Epidermal melanocyte (primary cell): ENCODE measurements at regions not wholly inside any gene's neighbourhood (a gene's known extent, or its start where the extent isn't known, plus 50 kb on each side); places are given as distances from the start of the nearest gene placed in this dataset.
"Not testable (repeated sequence)": the region's sequence is repeated elsewhere in the genome, so short reads cannot be mapped to it uniquely, and the experiment has no call there.

Source experiments
- DNase-seq: peaks from one replicate; pipeline ENCODE4 v3.0.0; 2011; ENCODE audit warnings: low spot score; ENCODE audit not compliant: insufficient read length

- DNase-seq: no peak
These were observed 197.7 kb downstream of the BCAS1 start for GRCh38 chr20:53872561-53873229.

- DNase-seq: no peak
These were observed 198.3 kb downstream of the BCAS1 start for GRCh38 chr20:53872081-53872541.

DNA sequence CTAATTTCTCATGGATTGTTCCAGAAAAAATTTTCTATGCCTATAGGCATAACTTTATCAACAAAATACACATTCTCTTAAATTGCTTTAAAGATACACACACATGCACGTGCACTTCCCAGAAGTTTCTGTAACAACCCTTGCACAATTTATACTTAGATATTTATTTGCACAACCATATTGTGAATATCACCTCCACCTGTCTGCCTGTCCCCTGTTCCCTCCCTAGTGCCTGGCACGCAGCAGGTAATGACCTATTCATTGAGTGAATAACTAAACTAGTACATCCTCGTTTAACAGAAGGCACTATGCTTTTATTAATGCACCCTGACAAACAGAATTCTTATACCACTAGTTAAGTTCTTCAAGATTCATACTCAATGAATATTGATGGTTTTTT, 198.9 kb downstream of the BCAS1 start:
- DNase-seq: no peak

GRCh38 chr20:53870426-53871315, 199.7 kb downstream of the BCAS1 start:
- DNase-seq: no peak

DNA sequence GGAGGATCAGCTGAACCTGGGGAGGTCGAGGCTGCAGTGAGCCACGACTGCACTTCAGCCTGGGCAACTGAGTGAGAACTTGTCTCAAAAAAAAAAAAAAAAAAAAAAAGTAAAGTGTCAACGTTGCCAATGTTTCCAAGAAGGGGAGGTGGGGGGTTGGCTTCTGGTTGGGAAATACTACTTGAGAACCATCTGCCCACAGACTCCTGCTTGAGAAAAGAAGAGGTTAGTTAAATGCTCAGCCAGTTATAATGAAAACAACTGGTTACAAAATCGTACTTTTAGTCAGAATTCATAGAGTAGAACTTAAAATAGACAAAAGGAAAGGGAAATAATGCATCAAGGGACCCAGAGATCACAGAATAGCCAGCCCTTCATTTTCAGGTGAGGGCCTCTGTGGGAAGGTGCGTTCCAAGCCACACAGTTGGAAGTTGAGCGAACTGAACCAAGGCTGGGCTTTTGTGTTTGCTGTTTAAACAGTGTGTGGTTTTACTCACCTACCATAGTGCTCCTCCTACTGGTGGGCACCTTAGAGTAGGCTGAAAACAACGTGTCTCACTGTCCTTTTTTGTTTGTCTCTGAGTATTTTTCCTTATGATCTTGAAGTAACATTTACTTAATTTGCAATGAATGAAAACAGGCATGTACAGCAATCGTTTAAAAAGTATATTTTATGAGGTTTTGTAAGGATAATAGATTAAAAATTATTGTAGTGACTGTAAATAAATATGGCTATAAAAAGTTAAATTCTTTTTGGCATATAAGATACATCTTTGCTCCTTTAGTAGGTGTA, 200.7 kb downstream of the BCAS1 start:
- no peak for DNase-seq

- DNase-seq: no peak
These were observed 202.5 kb downstream of the BCAS1 start for GRCh38 chr20:53867741-53868351.

- no peak for DNase-seq
These were observed 203.3 kb downstream of the BCAS1 start for GRCh38 chr20:53866794-53867740.

DNA sequence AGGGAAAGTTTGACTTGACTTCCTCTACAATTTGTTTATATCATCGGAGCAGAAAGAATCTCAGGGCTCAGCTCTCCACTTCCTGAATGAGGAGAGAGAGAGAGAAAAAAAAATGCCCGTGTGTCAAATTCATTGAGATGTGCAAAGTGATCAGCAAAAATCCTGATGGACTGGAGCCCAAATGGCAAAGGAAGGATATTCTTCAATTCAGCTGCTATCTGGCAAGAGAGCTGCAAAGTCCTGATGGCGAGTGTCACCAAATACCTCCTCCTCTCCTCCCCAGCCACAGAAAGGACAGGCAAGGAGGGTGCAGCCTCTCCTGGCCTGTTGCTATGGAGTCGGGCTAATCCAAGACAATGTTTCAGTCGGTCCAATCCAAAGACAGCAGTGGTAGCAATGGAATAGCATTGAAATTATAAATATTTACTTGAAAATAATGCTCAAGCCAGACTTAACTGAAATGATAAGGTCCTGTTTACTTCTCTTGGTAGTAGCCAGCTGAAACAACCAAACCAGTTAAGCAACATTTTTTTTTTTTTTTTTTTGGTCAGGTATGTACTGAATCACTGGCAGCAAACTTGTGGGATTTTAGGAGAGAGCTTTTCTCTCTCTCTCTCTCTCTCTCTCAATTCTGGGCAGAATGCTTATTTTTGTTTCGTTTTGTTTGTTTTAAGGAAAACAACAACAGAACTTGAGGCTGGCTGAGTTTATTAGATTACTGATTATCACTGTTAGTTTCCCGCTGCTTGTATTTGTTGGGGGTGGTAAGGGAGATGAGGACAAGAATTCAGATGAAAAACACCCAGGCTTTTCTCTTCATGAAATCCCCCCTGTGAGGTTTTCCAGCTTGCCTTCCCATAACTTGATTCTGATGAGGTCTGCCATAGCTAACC, 204.2 kb downstream of the BCAS1 start:
- DNase-seq: no peak

DNA sequence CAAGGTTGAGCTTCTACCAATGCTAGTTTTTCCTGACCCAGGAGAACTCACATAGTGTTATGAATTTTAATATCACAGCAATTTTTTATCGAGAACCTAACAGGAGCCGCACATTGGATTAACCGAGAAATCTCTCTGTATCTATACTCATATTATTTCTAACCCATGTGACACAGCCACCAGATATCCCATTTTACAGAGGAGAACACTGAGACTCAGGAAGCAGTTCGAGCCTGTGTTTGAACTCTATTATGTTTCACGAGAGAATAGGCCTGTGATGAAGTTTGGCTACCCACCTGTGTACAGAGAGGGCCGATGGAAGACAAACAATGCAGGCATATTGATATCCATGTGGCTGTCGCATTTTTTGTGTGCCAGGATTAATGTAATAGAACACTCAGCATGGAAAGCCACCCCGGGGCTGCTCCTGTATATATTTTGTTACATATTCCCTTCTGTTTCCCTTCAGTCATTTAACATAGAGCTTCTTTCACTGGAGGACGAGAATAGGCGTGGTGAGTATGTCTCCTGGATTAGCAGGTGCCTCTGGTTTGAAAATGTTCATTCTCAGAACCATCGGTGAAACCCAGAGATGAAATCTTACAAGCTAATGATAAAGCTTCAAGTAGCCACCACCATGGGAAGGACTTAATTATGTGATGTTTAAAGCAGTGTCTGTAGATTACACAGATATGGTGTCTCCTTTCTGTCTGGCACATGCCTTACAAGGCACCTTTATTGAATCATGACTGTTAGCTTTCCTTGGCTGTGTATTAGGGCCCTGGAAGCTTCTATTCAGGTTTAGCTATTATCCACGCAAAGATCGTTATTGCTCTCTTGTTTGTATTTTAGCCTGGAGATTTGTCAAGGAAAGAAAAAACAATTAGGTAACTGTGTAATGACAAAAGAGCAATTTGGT, 205.4 kb downstream of the BCAS1 start:
- DNase-seq: not testable (repeated sequence)

DNA sequence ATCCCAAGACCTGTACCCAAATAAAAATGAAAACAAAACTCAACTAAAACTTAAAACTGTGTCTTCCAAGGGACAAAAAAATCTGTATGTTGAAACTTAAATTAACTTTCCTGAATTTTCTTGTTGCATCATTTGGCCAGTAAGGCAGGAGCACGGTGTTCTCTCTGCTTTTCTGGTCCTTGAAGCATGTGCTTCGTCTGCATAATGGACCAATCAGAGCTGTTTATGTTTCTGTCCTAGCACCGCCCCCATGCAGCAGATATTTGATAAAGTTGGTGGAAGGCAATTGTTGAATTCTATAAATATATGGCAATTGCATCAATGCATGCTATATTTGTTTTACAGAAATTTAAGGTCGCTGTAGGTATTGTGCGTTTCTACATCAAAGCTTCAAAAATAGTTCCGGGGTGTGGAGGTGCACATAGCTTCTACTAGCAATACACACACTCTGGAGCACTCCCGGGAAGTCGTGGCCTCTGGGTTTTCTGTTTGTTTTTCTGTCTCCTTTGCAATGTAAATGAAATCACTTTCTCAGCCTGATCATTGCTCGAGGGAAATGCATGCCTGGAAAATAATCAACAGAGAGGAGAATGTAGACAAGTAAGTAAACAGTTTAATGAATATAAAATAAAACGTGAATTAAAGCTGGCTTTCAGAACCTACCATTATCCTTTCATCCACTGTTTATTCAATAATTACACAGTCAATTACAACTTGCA, 206.3 kb downstream of the BCAS1 start:
- DNase-seq: not testable (repeated sequence)

DNA sequence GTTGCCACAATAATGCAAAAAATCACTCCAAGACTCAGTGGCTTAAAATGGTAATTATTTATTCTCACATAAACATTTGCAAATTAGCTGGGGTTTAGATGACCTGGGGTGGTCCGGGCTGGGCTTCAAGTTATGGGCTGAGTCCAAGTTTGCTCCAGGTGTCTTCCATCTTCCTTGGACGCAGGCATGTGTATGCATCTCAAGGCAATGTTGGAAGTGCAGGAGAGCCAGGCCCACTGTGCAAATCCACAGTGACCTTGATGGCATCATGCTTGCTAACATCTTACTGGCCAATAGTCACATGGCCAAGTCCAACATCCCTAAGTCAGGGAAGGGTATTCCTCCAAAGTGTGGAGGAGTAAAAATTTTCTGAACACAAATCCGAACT, 206.9 kb downstream of the BCAS1 start:
- DNase-seq: not testable (repeated sequence)

DNA sequence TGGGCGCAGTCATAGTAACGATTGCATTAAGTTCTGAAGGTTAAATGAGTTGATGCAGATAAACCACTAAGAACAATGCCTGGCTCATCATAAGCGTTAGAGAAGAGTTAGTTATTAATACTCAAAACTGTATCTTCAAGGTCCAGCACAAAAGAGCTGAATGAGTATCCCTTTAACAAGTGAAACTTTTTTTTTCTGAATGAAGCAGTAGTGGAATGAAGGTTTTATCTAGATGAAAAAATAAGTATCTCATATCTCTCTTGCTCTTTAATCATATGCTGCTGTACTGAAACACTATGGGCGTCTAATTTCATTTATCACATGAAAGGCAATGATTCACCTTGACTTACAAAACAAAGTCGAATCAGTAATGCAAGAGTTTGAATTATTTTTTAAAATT, 207.4 kb downstream of the BCAS1 start:
- not testable (repeated sequence) for DNase-seq

DNA sequence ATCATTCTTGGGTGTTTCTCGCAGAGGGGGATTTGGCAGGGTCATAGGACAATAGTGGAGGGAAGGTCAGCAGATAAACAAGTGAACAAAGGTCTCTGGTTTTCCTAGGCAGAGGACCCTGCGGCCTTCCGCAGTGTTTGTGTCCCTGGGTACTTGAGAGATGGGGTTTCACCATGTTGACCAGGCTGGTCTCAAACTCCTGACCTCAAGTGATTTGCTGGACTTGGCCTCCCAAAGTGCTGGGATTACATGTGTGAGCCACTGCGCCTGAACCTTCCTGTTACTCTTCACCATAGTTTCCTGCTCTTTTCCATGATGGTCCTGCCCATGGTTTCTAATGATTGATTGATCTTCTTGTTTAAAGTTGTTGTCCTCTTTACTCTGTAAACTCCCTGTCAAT, 207.9 kb downstream of the BCAS1 start:
- DNase-seq: not testable (repeated sequence)

DNA sequence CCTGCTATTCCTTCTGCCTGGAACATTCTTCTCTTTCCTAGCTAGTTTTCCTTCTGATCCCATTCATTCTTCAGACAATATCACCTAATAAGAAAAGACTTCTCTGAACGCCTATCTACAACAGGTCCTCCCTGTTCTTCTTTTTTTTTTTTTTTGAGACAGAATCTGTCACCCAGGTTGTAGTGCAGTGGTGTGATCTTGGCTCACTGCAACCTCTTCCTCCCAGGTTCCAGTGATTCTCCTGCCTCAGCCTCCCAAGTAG, 208.3 kb downstream of the BCAS1 start:
- not testable (repeated sequence) for DNase-seq

DNA sequence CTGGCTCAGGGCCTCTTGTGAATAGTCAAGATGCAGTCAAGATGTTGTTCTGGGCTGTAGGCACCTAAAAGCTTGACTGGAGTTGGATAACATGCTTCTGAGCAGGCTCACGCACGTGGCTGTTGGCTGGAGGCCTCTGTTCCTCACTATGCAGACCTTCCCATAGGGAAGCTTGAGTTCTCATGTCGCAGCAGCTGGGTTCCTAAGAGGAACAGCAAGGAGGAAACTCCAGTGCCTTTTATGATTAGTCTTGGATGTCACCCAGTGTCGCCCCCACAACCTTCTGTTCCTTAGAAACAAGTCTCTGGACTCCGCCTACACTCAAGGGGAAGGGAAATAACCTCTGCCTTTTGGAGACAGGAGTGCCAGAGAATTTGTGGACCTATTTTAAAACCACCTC, 210.7 kb downstream of the BCAS1 start:
- no peak for DNase-seq

GRCh38 chr20:53859009-53859408, 211.4 kb downstream of the BCAS1 start:
- not testable (repeated sequence) for DNase-seq

DNA sequence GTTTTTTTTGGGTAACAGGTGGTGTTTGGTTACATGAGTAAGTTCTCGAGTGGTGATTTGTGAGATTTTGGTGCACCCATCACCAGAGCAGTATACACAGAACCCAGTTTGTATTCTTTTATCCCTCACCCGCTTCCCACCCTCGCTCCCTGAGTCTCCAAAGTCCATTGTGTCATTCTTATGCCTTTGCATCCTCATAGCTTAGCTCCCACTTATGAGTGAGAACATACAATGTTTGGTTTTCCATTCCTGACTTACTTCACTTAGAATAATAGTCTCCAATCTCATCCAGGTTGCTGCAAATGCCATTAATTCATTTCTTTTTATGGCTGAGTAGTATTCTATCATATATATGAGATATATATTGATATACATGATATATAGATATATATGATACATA, 211.9 kb downstream of the BCAS1 start:
- DNase-seq: not testable (repeated sequence)

GRCh38 chr20:53857723-53858236, 212.6 kb downstream of the BCAS1 start:
- DNase-seq: no peak
